KBM-7 (cell line): ENCODE measurements at regions not wholly inside any gene's neighbourhood (a gene's known extent, or its start where the extent isn't known, plus 50 kb on each side); places are given as distances from the start of the nearest gene placed in this dataset.

Experiments
- DNase-seq: peaks from one replicate; pipeline ENCODE4 v3.0.0-alpha.2; 2015
- in situ Hi-C: fragments of 300-500 bp; cut with MboI; formaldehyde crosslinking; loops from 2 replicates; pipeline ENCODE4 v1.14.3; 2020; ENCODE audit warnings: low sequenced_read_pairs, low pct_unique_long_range_greater_than_20kb, mixed read lengths

GRCh38 chr2:120974950-120975349 lies 239.3 kb downstream of the GLI2 start:
- no peak for DNase-seq
- in situ Hi-C loops: no loop called here

DNA sequence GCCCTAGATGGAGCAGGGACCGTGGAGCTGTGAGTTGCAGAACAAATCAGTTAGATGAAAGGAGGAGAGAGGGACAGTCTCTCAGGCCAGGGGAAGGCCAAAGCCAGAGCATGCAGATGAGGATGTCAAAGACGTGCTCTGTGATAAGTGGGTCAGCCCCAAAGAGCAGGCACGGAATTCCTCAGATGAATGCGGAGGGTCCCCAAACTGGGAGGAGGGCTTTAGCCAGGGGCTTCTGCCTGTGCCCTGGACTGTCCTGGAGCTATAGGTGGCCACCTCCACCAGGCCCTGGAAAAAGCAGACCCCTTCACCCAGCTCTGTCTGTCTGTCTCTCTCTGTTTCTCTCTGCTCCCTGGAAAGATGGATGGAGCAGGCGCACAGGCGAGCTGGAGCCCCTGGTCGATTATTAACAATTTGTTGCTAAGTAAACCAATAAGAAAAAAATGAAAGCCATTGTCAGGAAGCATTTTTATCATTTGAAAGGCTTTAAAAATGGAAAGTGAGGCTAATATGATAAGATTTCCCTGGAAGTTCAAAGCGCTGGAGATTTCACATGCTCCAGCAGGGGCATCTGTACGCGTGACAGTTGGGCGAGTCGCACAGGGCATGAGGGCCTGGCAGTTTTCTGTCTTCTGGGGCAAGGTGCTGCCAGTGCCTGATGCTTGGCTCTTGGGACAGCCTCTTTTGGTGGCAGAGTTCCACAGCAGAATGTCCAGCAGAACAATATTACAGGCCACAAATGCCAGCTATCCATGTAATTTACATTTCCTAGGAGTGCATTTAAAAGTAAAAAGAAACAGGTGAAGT lies 241.0 kb downstream of the GLI2 start:
- in situ Hi-C loops: no loop called here
- no peak for DNase-seq

- DNase-seq: no peak
- in situ Hi-C loops: no loop called here
Measured at GRCh38 chr2:120977582-120978358, 242.1 kb downstream of the GLI2 start.

DNA sequence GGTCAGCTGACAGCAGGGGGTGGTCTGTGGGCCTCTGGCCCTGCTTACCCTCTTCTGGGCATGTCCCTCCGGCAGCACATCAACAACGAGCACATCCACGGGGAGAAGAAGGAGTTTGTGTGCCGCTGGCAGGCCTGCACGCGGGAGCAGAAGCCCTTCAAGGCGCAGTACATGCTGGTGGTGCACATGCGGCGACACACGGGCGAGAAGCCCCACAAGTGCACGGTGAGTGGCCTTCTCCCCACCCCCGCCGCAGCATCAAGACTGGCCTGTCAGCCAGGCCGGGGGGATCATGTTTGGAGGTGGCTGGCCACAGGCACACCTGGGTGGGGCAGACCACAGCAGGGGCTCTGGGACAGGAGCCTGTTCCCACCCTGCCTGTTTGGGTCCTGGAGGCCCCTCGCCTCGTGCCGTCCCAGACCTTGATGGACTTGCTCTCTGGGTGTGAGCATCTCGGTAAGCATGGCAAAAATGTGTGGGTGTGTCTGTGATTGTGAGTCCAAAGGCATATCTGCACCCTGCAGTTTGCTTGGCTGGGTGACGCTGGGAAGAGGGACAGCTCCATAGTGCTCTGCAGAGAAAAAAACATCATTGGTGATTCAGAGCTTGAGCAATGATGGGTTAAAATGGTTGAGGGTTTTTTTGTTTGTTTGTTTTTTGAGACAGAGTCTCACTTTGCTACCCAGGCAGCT lies 242.8 kb downstream of the GLI2 start:
- in situ Hi-C loops: no loop called here
- no peak for DNase-seq

DNA sequence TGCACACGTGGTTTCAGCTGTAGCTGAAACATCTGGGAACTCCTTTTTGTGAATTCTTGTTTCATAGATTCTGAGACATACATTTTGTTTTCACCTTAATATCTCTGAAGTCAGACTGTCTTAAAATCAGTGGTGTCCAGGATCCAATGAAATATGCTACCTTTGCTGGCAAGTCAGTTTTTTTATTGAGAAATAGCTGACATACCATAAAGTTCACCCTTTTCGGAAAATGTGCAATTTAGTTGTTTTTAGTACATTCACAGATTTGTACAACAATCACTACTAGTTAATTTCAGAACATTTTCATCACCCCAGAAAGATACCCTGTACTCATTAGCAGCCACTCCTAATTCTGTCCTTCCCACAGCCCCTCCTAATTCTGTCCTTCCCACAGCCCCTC lies 243.7 kb downstream of the GLI2 start:
- DNase-seq: no peak
- in situ Hi-C loops: no loop called here

DNA sequence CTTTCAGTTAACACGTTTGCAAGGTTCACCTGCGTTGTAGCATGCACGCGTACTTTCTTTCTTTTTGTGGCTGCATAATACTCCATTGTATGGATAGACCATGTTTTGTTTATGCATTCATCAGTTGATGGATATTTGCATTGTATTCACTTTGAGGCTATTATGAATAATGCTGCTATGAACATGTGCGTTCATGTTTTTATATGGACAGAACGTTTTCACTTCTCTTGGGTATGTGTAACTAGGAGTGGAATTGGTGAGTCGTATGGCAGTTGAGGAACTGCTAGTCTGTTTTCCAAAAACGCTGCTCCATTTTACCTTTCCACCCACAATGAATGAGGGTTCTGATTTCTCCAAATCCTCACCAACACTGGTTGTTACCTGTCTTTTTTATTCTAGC lies 244.3 kb downstream of the GLI2 start:
- in situ Hi-C loops: no loop called here
- no peak for DNase-seq

DNA sequence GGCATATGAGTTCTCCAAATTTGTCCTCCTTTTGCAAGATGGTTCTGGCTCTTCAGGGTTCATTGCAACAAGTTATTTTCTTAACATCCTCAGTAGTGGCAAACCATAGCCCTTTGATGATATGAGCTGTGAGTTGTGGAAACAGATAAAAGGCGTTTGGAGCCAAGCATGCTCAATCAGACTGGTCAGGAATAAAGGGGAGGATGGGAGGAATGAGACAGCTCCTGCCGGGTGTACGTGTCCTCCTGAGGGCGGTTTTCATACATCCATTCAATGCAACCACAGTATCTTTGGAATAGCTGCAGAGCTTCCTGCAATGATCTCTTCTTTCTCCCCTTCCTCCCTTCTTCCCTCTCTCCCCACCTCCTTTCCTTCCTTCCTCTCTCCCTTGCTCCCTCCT lies 245.8 kb downstream of the GLI2 start:
- no peak for DNase-seq
- in situ Hi-C loops: no loop called here

- no peak for DNase-seq
- in situ Hi-C loops: no loop called here
Measured at GRCh38 chr2:120982598-120982997, 246.9 kb downstream of the GLI2 start.

GRCh38 chr2:120983344-120983743 lies 247.7 kb downstream of the GLI2 start:
- in situ Hi-C loops: no loop called here
- no peak for DNase-seq

DNA sequence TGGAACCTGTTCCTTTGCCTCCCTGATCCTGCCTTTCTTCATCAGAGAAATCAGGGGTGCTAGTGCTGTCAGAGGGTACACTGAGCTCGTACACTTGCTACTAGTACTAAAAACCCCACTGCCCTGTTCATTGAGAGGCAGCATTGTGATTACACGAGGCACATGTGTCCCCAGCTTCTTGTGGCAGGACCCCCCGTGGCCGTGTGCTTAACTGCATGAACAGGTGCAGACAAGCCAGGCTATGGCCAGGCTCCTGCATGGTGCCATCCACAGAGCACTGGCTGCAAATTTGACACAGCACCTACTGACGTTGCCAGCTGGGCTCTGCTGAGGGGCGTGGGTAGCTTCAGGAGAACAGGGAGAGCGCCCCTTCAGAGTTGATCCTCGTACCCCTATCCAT lies 248.4 kb downstream of the GLI2 start:
- in situ Hi-C loops: no loop called here

GRCh38 chr2:120984452-120985173 lies 248.9 kb downstream of the GLI2 start:
- in situ Hi-C loops: no loop called here
- DNase-seq: no peak

More for the DNA sequence above, 248.4 kb downstream of the GLI2 start:
- DNase-seq: no peak

- in situ Hi-C loops: no loop called here
- DNase-seq: no peak
Measured at GRCh38 chr2:120985174-120985996, 249.7 kb downstream of the GLI2 start.

GRCh38 chr2:120985997-120986651 lies 250.5 kb downstream of the GLI2 start:
- DNase-seq: no peak
- in situ Hi-C loops: no loop called here

DNA sequence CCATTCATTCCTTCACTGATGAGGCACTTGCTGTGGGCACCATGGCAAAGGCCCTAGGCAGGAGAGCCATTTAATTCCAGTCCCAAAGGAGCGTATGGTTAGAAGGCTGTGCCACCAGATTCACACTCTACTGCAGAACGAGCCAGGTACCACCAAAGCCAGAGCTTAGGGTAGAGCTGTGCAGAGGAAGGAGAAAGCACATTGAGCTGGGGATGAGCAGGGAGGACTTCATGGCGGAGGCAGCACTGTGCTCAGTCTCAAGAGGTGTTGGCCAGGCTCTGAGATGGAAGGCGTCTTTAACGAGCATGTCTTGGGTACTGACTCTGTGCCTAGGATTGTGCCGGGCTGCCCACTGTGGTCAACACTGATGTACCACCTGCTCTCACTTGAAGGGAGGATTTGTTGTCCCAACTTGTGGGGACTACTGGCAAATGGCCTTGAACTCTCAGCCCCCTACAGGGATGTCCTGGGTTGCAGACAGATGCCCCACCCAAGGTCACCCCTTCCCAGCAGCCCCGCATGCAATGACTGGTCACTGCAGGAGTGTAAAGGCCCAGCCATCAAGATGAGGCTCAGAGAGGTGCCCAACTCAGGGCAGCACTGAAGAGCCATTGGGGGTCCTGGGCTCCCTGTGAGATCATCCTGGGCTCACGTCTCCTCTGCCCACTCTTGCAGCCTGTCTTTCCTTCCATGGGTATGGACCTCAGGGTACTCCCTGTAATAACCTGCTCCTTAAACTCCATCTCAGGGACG lies 251.4 kb downstream of the GLI2 start:
- DNase-seq: no peak
- in situ Hi-C loops: no loop called here

- DNase-seq: no peak
- in situ Hi-C loops: no loop called here
Measured at GRCh38 chr2:120988051-120988699, 252.5 kb downstream of the GLI2 start.

DNA sequence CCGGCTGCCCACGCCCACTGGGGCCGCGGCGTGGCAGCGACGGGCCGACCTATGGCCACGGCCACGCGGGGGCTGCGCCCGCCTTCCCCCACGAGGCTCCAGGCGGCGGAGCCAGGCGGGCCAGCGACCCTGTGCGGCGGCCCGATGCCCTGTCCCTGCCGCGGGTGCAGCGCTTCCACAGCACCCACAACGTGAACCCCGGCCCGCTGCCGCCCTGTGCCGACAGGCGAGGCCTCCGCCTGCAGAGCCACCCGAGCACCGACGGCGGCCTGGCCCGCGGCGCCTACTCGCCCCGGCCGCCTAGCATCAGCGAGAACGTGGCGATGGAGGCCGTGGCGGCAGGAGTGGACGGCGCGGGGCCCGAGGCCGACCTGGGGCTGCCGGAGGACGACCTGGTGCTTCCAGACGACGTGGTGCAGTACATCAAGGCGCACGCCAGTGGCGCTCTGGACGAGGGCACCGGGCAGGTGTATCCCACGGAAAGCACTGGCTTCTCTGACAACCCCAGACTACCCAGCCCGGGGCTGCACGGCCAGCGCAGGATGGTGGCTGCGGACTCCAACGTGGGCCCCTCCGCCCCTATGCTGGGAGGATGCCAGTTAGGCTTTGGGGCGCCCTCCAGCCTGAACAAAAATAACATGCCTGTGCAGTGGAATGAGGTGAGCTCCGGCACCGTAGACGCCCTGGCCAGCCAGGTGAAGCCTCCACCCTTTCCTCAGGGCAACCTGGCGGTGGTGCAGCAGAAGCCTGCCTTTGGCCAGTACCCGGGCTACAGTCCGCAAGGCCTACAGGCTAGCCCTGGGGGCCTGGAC lies 253.2 kb downstream of the GLI2 start:
- in situ Hi-C loops: no loop called here
- DNase-seq: no peak
